Endothelial cell of umbilical vein (primary cell): ENCODE measurements at regions not wholly inside any gene's neighbourhood (a gene's known extent, or its start where the extent isn't known, plus 50 kb on each side); places are given as distances from the start of the nearest gene placed in this dataset.

Source experiments
- CTCF ChIP-seq, 2 donors: IDR thresholded peaks; 1 replicate in 1 of 2; 2 replicates in 1 of 2; pipeline ENCODE4 v1.5.1; 2011; ENCODE audit warnings: low read length in 2 of 2, mild to moderate bottlenecking in 2 of 2, moderate library complexity in 2 of 2, control low read depth in 1 of 2, inconsistent platforms in 1 of 2, low read depth in 1 of 2; ENCODE audit not compliant: insufficient read depth in 1 of 2; ENCODE audit errors: extremely low read depth in 1 of 2
- EZH2 ChIP-seq: IDR thresholded peaks from 2 replicates; pipeline ENCODE4 v1.6.1; 2012; ENCODE audit warnings: borderline replicate concordance, low read depth, mild to moderate bottlenecking, moderate library complexity, low read length, inconsistent platforms; ENCODE audit not compliant: severe bottlenecking
- FOS ChIP-seq: IDR thresholded peaks from 2 replicates; pipeline ENCODE4 v1.6.1; 2011; ENCODE audit warnings: mild to moderate bottlenecking, low read length, moderate library complexity, borderline replicate concordance; ENCODE audit not compliant: insufficient read depth
- GATA2 ChIP-seq: IDR thresholded peaks from 2 replicates; pipeline ENCODE4 v1.7.0; 2011; ENCODE audit warnings: low read depth, mild to moderate bottlenecking, moderate library complexity, mixed read lengths, low read length; ENCODE audit not compliant: insufficient read length, insufficient read depth
- JUN ChIP-seq: IDR thresholded peaks from 2 replicates; pipeline ENCODE4 v1.6.1; 2011; ENCODE audit warnings: borderline replicate concordance, low read depth; ENCODE audit not compliant: insufficient read length, insufficient read depth
- MAX ChIP-seq: IDR thresholded peaks from 2 replicates; pipeline ENCODE4 v1.6.1; 2011; ENCODE audit not compliant: insufficient read depth, insufficient read length
- MYC ChIP-seq: IDR thresholded peaks from one replicate; pipeline ENCODE4 v1.6.1; 2011; ENCODE audit warnings: mild to moderate bottlenecking, low read depth, low read length
- POLR2A ChIP-seq: IDR thresholded peaks from 2 replicates; pipeline ENCODE4 v1.6.1; 2012; ENCODE audit warnings: low read depth, mild to moderate bottlenecking, control low read depth, low read length
- POLR2AphosphoS5 ChIP-seq: IDR thresholded peaks from 2 replicates; pipeline ENCODE4 v1.6.1; 2012; ENCODE audit warnings: low read depth, mild to moderate bottlenecking, control low read depth, low read length, moderate library complexity; ENCODE audit not compliant: insufficient read depth

- TF ChIP-seq POLR2A: no peak
- no peak for TF ChIP-seq CTCF (IDR thresholded peaks at IDR 0.05; ENCODE audit: extremely low read depth in 1 of 2, insufficient read depth in 1 of 2, low read depth in 1 of 2, low read length in 2 of 2)
- TF ChIP-seq EZH2: no peak
- no peak for TF ChIP-seq MAX
- TF ChIP-seq POLR2AphosphoS5: no peak
- TF ChIP-seq MYC: no peak
- TF ChIP-seq JUN: no peak
- no peak for TF ChIP-seq FOS
- TF ChIP-seq GATA2: no peak
These were observed 243.2 kb downstream of the NSUN3 start for GRCh38 chr3:94305835-94306611.
